ENCODE measurements at regions not wholly inside any gene's neighbourhood (a gene's known extent, or its start where the extent isn't known, plus 50 kb on each side); places are given as distances from the start of the nearest gene placed in this dataset.

DNA sequence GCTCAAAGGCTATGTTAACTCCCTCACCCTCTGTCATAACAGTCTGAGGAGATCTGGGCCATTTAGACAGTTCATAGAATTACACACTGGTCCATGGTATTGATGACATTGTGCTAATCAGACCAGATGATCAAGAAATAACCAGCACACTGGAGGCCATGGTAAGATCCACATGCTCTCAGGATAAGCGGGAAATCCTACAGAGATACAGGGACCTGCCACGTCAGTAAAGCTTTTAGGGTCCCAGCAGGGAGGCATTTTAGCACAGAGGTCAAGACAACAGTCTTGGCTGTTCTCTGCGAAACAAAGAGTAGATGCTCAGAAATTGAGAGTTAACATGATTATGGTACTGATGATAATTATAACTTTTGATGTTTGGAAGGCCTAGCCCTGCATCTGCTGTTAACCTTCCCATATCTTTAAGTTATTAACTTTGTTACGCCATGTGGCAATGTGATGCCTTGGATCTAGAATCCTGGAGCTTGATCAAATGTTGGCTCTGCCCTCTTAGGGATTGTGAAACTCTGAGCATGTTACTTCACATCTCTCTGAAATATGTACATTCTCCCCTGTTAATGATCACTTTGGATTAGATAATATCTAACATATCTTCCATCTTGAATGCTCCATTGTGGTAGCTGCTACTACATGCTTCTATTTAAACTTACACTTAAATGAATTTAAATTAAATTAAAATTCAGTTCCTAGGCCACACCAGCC lies 172.0 kb upstream of the SOX9 start:
- TF ChIP-seq, protein P1, sequence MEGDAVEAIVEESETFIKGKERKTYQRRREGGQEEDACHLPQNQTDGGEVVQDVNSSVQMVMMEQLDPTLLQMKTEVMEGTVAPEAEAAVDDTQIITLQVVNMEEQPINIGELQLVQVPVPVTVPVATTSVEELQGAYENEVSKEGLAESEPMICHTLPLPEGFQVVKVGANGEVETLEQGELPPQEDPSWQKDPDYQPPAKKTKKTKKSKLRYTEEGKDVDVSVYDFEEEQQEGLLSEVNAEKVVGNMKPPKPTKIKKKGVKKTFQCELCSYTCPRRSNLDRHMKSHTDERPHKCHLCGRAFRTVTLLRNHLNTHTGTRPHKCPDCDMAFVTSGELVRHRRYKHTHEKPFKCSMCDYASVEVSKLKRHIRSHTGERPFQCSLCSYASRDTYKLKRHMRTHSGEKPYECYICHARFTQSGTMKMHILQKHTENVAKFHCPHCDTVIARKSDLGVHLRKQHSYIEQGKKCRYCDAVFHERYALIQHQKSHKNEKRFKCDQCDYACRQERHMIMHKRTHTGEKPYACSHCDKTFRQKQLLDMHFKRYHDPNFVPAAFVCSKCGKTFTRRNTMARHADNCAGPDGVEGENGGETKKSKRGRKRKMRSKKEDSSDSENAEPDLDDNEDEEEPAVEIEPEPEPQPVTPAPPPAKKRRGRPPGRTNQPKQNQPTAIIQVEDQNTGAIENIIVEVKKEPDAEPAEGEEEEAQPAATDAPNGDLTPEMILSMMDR (IDR thresholded peaks at IDR 0.05; ENCODE audit: poor library complexity) = no peak
- TF ChIP-seq EZH2 (IDR thresholded peaks at IDR 0.05; ENCODE audit: borderline replicate concordance) = no peak

Data from hepatocyte (in vitro differentiated cells).